ENCODE measurements at regions not wholly inside any gene's neighbourhood (a gene's known extent, or its start where the extent isn't known, plus 50 kb on each side); places are given as distances from the start of the nearest gene placed in this dataset.

DNA sequence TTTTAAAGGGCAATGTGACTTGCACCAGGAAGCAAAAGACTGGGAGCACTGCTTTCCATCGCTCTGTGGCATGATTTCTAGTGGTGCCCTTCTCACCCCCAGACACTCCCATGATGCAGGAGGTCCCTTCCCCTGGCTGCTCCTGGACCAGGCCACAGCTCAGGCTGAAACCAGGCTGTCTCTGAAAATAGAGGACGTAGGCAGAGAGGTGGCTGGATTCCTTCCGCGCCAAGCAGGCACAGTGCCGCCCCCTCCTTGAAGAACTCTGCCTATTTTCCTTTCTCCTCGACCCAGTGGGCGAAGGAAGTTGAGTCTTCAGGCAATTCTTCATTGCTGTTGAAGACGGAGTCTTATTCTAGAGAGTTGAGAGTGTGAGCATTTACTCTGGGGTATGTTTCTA lies 489.4 kb upstream of the TBL1XR1 start:
- TF ChIP-seq, protein P1, sequence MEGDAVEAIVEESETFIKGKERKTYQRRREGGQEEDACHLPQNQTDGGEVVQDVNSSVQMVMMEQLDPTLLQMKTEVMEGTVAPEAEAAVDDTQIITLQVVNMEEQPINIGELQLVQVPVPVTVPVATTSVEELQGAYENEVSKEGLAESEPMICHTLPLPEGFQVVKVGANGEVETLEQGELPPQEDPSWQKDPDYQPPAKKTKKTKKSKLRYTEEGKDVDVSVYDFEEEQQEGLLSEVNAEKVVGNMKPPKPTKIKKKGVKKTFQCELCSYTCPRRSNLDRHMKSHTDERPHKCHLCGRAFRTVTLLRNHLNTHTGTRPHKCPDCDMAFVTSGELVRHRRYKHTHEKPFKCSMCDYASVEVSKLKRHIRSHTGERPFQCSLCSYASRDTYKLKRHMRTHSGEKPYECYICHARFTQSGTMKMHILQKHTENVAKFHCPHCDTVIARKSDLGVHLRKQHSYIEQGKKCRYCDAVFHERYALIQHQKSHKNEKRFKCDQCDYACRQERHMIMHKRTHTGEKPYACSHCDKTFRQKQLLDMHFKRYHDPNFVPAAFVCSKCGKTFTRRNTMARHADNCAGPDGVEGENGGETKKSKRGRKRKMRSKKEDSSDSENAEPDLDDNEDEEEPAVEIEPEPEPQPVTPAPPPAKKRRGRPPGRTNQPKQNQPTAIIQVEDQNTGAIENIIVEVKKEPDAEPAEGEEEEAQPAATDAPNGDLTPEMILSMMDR (IDR thresholded peaks at IDR 0.05), result no peak
- no peaks in the 10 kb centered on the region for H3K27me3 ChIP-seq

DNA sequence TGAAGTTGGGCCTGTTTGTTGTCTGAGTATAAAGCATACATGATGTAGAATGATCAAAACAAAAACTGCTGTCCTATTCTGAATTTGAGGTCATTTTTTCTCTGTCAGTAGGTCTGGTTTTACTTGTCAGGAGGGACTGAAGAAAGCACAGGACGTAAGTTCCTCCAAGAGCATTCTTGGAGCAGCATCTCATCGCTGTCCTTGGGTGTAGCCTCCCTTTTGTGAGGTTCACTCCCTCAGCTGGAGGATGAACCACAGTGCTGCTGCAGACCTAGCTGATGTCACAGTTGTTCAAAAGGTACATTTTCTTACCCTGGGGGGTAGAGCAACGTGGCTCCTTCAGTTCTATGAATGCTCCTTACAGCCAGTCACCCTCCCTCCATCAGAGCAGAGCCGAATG lies 490.0 kb upstream of the TBL1XR1 start:
- H3K36me3 ChIP-seq, result no peaks in the 10 kb centered on the region
- H3K4me1 ChIP-seq (ENCODE audit: control insufficient read depth in 1 of 2, insufficient read depth in 1 of 2, low read depth in 1 of 2, low read length in 1 of 2), result peaks cover 0 to under 1% of the 10 kb centered on the region in 2 experiments
- no peak overlapping the region for H3K4me3 ChIP-seq (ENCODE audit: low read depth in 1 of 2, low read length in 1 of 2)
- H3K9me3 ChIP-seq, result no peaks in the 10 kb centered on the region
- no peaks in the 10 kb centered on the region for H3K27me3 ChIP-seq
- TF ChIP-seq, protein P1 (IDR thresholded peaks at IDR 0.05), result no peak
- H3K27ac ChIP-seq, result no peak overlapping the region

More for the DNA sequence above, 489.4 kb upstream of the TBL1XR1 start:
- H3K4me3 ChIP-seq (ENCODE audit: low read depth in 1 of 2, low read length in 1 of 2), result no peak overlapping the region
- no peaks in the 10 kb centered on the region for H3K4me1 ChIP-seq (ENCODE audit: control insufficient read depth in 1 of 2, insufficient read depth in 1 of 2, low read depth in 1 of 2, low read length in 1 of 2)
- H3K36me3 ChIP-seq, result no peaks in the 10 kb centered on the region
- H3K27ac ChIP-seq, result no peak overlapping the region
- no peaks in the 10 kb centered on the region for H3K9me3 ChIP-seq

DNA sequence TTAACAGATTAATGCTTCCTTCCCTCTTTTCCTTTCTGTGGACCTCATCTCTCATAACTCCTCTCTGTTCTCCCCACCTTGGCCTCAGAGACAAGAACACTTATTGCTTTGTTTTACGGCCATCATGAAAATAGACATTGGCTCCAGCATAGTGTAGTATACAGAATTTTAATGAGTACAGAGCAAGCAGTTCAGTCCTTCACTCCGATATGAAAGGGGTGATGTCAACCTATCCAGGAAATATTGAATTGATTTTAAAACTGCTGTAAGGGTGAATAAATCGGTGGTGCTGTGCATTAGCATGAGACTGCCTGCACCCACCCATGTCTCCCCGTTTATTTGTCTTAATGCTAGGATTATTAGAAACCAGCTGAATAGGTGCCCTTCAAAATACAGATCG lies 490.9 kb upstream of the TBL1XR1 start:
- Histone ChIP-seq H3K9me3 (no peaks in the 10 kb centered on the region), H3K27me3 (no peaks in the 10 kb centered on the region), H3K36me3 (no peaks in the 10 kb centered on the region), H3K4me1 (ENCODE audit: control insufficient read depth in 1 of 2, insufficient read depth in 1 of 2, low read depth in 1 of 2, low read length in 1 of 2) (peaks cover 0 to 6% of the 10 kb centered on the region in 2 experiments), H3K4me3 (ENCODE audit: low read depth in 1 of 2, low read length in 1 of 2) (no peak overlapping the region), H3K27ac (no peak overlapping the region)
- TF ChIP-seq, protein P1 (IDR thresholded peaks at IDR 0.05), result no peak

DNA sequence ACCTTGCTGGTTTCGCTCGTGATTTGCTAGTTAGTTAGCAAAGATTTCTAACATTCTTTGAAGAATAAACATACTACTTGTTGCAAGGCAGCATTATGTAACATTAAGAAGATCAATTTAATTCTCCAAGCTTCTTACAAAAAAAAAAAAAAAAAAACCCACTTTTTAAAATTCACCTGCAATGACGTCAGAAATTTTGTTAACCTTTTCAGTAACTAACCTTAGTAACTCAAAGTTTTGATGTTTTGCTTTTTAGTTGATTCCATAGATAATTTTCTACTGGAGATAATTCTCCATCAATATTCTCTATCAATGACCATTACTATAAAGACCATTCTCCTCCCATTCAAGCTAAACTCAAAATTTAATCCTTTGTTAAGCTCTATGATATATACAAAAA lies 491.8 kb upstream of the TBL1XR1 start:
- Histone ChIP-seq H3K4me3 (ENCODE audit: low read depth in 1 of 2, low read length in 1 of 2) (no peak overlapping the region), H3K9me3 (no peaks in the 10 kb centered on the region), H3K27ac (no peak overlapping the region), H3K36me3 (no peaks in the 10 kb centered on the region), H3K27me3 (no peaks in the 10 kb centered on the region), H3K4me1 (ENCODE audit: control insufficient read depth in 1 of 2, insufficient read depth in 1 of 2, low read depth in 1 of 2, low read length in 1 of 2) (peaks cover 0 to 6% of the 10 kb centered on the region in 2 experiments)
- TF ChIP-seq, protein P1 (IDR thresholded peaks at IDR 0.05), result no peak

DNA sequence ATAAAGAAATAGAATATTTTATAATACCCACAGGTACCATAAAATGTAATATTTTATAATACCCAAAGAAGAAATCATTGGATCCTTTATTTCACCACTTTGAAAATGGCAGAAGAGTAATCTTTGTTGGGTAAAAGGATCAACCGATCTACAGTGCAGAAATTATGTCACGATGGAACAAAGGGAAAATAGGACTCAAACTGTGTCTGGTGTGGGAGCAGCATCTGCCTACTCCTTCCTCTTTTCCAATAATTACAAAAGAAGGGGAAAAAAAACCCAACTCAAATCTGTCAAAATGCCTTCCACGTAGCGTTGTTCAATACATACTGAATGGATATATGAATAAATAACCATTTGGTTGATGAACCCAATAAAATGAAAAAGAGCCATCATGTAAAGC lies 492.6 kb upstream of the TBL1XR1 start:
- TF ChIP-seq, protein P1 (IDR thresholded peaks at IDR 0.05), result no peak
- Histone ChIP-seq H3K9me3 (no peaks in the 10 kb centered on the region), H3K27me3 (no peaks in the 10 kb centered on the region), H3K27ac (no peak overlapping the region), H3K4me3 (ENCODE audit: low read depth in 1 of 2, low read length in 1 of 2) (no peak overlapping the region), H3K36me3 (no peaks in the 10 kb centered on the region), H3K4me1 (ENCODE audit: control insufficient read depth in 1 of 2, insufficient read depth in 1 of 2, low read depth in 1 of 2, low read length in 1 of 2) (peaks cover 0 to 6% of the 10 kb centered on the region in 2 experiments)

DNA sequence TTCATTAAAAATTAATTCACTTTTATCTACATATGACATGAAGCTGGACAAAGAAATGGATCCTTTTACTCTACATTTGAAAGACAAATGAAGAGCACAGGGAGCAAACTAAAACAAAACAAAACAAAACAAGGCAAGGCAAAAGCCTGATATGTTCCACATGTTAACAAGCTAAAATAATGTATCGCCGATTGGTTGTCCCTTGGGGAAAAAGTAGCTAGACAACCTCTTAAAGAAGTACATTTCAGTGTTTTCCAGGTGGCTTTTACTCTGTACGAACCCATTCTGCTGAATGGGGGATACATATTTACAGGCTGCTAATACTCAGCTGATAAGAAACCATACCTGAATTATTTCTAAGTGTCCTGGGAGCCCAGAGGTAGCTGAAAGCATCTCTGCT lies 493.0 kb upstream of the TBL1XR1 start:
- no peak overlapping the region for H3K27ac ChIP-seq
- peaks cover 0 to 6% of the 10 kb centered on the region in 2 experiments for H3K4me1 ChIP-seq (ENCODE audit: control insufficient read depth in 1 of 2, insufficient read depth in 1 of 2, low read depth in 1 of 2, low read length in 1 of 2)

More for the DNA sequence above, 493.0 kb upstream of the TBL1XR1 start:
- TF ChIP-seq, protein P1 (IDR thresholded peaks at IDR 0.05), result no peak
- Histone ChIP-seq H3K36me3 (no peaks in the 10 kb centered on the region), H3K27me3 (no peaks in the 10 kb centered on the region), H3K9me3 (no peaks in the 10 kb centered on the region), H3K4me3 (ENCODE audit: low read depth in 1 of 2, low read length in 1 of 2) (no peak overlapping the region)
